ENCODE measurements at regions not wholly inside any gene's neighbourhood (a gene's known extent, or its start where the extent isn't known, plus 50 kb on each side); places are given as distances from the start of the nearest gene placed in this dataset.

- TF ChIP-seq SUZ12 (IDR thresholded peaks at IDR 0.05) (no peak), FOXM1 (IDR thresholded peaks at IDR 0.05; ENCODE audit: borderline replicate concordance) (no peak), NFRKB (IDR thresholded peaks at IDR 0.05) (no peak)
Observed at GRCh38 chr13:63902141-63902540, 2486.5 kb upstream of the PCDH20 start.

All from HEK293T (cell line).